ENCODE measurements at regions not wholly inside any gene's neighbourhood (a gene's known extent, or its start where the extent isn't known, plus 50 kb on each side); places are given as distances from the start of the nearest gene placed in this dataset.

GRCh38 chr17:45703348-45703747 lies 80.8 kb upstream of the CRHR1 start:
- H3K4me3 ChIP-seq = no peak overlapping the region
- TF ChIP-seq CTCF (IDR thresholded peaks at IDR 0.05; ENCODE audit: low read depth, low read length) = no peak
- H3K4me1 ChIP-seq (ENCODE audit: low read depth) = no peaks in the 10 kb centered on the region
- H3K36me3 ChIP-seq = no peaks in the 10 kb centered on the region
- no peak for DNase-seq (ENCODE audit: low read depth in 1 of 2, low spot score in 1 of 2)
- no peaks in the 10 kb centered on the region for H3K9me3 ChIP-seq (ENCODE audit: low read depth)
- H3K27ac ChIP-seq = no peak overlapping the region
- peaks cover 3% of the 10 kb centered on the region for H3K27me3 ChIP-seq

GRCh38 chr17:45703806-45704205 lies 80.3 kb upstream of the CRHR1 start:
- no peaks in the 10 kb centered on the region for H3K9me3 ChIP-seq (ENCODE audit: low read depth)
- DNase-seq (ENCODE audit: low read depth in 1 of 2, low spot score in 1 of 2) = no peak
- H3K4me1 ChIP-seq (ENCODE audit: low read depth) = no peaks in the 10 kb centered on the region
- H3K27me3 ChIP-seq = peaks cover 3% of the 10 kb centered on the region
- H3K27ac ChIP-seq = no peak overlapping the region
- H3K4me3 ChIP-seq = no peak overlapping the region
- H3K36me3 ChIP-seq = no peaks in the 10 kb centered on the region
- TF ChIP-seq CTCF (IDR thresholded peaks at IDR 0.05; ENCODE audit: low read depth, low read length) = no peak

GRCh38 chr17:45704251-45704650 lies 79.9 kb upstream of the CRHR1 start:
- DNase-seq (ENCODE audit: low read depth in 1 of 2, low spot score in 1 of 2) = no peak
- Histone ChIP-seq H3K4me1 (ENCODE audit: low read depth) (no peaks in the 10 kb centered on the region), H3K27ac (no peak overlapping the region), H3K36me3 (no peaks in the 10 kb centered on the region), H3K9me3 (ENCODE audit: low read depth) (no peaks in the 10 kb centered on the region), H3K27me3 (peaks cover 3% of the 10 kb centered on the region), H3K4me3 (no peak overlapping the region)
- no peak for TF ChIP-seq CTCF (IDR thresholded peaks at IDR 0.05; ENCODE audit: low read depth, low read length)

GRCh38 chr17:45705123-45706009 lies 78.8 kb upstream of the CRHR1 start:
- TF ChIP-seq CTCF (IDR thresholded peaks at IDR 0.05; ENCODE audit: low read depth, low read length) = no peak
- H3K9me3 ChIP-seq (ENCODE audit: low read depth) = no peaks in the 10 kb centered on the region
- no peak overlapping the region for H3K4me3 ChIP-seq
- H3K27ac ChIP-seq = no peak overlapping the region
- peaks cover 3% of the 10 kb centered on the region for H3K27me3 ChIP-seq
- H3K4me1 ChIP-seq (ENCODE audit: low read depth) = no peaks in the 10 kb centered on the region
- no peak for DNase-seq (ENCODE audit: low read depth in 1 of 2, low spot score in 1 of 2)
- H3K36me3 ChIP-seq = no peaks in the 10 kb centered on the region

- Histone ChIP-seq H3K27me3 (peaks cover 3% of the 10 kb centered on the region), H3K27ac (no peak overlapping the region), H3K36me3 (no peaks in the 10 kb centered on the region), H3K4me3 (no peak overlapping the region), H3K9me3 (ENCODE audit: low read depth) (no peaks in the 10 kb centered on the region), H3K4me1 (ENCODE audit: low read depth) (no peaks in the 10 kb centered on the region)
- TF ChIP-seq CTCF (IDR thresholded peaks at IDR 0.05; ENCODE audit: low read depth, low read length) = no peak
- DNase-seq (ENCODE audit: low read depth in 1 of 2, low spot score in 1 of 2) = no peak
Measured at GRCh38 chr17:45706033-45706432, 78.1 kb upstream of the CRHR1 start.
